ENCODE measurements at regions not wholly inside any gene's neighbourhood (a gene's known extent, or its start where the extent isn't known, plus 50 kb on each side); places are given as distances from the start of the nearest gene placed in this dataset.

DNA sequence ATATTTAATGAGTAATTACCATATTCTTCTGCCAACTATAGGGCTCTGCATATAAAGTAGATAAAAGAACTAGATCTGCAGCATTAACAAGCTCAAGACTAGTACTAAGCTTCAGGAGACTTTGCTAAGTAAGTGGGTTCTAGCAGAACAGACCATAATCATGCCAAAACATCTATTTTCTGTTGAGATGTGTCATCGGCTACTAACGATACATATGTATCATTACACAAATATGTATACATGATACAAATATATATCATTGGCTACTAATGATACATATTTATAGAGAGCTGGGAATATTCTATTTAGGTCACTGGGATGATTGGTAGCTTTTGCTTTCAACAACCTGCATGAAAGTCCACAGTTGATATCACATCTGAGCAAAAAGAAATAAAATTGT is 185.8 kb upstream of the DCBLD2 start:
- no peak for DNase-seq

DNA sequence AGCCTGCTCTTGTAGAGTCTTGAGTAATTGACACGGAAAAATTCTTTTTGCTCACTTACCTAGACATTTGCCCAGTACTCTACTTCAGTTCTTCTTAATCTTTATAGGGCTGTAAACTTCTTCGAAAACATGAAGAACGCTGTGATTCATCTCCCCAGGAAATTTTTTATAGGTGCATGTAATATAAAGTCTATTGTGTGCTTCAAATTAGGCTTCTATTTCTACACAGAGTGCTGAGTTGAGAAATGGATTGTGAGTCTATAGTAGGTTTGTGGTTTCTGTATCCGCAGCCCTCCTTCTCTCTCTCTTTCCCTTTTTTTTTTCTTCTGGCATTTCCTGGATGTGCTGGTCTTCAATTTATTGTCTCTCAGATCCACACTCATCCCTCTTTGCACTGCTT is 183.3 kb upstream of the DCBLD2 start:
- no peak for DNase-seq

DNA sequence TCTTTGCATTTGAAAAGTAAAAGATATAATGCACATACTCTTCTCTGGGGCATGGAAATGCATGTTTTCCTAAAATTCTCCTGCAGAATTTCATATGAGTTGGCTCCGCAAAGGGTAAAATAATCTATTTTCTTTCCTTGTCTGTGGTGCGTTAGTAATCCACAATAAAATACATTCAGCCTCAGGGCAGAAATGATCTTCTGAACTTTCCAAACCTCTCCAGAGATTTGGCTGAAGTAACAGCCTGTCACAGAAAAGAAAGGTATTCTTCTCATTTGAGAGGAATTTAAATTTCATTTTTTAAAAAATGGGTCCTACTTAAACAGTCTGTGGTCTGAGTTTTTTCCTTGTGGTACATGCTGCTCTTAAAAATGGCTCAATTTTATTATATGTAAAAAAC is 182.7 kb upstream of the DCBLD2 start:
- no peak for DNase-seq

DNA sequence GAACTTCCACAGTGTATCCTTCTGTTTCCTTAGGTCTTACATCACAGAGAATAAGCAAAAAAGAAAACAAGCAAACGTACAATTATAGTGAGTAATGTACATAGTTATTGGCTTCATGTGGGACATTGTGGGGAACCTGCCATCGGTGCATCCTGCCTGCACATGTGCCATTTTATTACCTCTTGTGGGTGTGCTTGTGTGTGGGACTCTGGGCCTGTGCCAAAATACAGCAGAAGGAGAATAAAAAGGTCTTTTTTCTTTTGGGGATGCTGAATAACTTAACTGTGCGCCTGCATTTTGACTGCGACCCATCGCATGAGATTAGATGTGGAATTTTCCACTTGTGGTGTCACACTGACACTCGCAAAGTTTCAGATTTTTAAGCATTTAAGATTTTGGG is 169.6 kb upstream of the DCBLD2 start:
- DNase-seq: no peak

DNA sequence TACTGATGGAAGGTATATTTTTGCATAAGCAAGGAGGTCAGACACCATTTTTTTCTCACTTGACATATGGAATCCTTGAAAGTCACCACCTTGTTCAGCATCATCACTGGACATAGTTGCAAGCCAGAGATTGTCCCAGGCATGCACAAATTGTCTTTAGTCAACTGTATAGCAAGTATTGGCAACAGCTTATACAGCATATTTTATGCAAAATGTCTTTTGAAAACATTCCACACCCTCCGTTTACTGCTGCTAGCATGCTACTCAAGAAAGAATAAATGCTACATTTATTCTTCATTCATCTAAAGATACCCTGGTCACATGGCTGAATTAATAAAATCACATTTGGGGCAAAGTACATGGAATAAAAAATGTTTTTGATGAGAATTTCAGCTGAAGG is 168.5 kb upstream of the DCBLD2 start:
- no peak for DNase-seq

DNA sequence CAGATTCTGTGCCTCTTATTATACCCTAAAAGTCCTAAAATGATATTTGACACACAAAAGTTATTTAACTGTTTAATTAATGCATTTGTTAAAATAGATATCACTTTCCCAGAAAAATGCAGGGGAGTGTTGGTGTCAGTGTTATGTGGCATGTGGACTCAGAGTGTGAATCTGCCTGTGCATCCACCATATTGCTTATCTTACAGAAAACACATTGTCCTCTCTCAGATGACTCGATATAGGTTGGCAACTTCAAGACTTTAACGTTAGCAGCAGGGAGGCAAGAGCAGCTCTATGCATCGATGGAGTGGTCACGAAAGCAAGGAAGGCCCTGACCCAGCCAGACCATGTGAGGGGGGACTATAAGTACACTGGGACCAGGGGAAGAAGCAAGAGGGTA is 165.4 kb upstream of the DCBLD2 start:
- no peak for DNase-seq

DNA sequence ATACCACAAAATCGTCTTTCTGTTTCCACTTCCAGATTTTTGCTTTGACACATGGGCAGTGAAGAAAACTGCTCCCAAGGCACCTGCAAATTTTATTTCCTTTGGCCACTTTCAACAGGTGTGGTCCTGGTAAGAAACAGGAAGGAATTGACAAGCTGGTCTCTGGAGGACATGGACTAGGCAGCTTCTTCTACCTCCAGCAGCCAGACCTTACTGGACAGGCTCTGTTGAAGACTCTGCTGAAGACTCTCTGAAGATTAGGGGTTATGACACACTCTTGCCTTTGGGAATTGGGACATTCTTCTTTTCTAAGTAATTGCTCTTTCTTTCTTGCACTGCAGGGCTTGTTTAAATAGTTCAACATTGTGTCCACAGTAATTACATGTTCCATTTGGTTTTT is 147.7 kb upstream of the DCBLD2 start:
- DNase-seq: no peak

DNA sequence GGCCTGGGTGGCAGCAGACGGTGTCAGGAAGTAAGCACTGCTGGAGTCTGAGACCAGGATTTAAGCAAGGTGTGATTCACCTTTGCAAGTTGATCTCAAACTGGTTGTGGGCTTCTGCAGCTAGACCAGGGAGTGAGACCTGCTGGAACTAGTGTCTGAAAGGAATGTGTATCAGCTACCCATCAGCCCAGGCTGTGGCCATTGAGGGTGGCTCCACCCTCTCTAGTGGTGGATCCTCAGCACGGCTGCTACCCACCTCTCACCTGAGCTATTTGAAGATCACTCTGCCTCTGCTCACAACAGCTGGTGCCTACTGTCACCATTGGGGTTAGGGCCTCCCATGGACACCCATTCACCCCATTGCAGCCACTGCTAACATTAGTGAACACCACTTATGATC is 140.3 kb upstream of the DCBLD2 start:
- no peak for DNase-seq

DNA sequence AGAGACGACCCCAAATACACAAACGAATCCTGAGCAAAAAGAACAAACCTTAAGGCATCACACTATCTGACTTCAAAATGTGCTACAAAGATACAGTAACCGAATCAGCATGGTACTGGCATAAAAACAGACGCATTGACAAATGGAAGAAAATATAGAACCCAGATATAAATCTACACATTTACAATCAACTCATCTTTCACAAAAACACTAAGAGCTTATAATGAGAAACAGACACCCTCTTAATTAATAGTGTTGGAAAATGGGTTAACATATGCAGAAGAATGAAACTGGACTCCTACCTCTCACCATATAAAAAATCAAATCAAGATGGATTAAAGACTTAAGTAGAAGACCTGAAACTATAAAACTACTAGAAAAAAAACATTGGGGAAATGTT is 130.3 kb upstream of the DCBLD2 start:
- no peak for DNase-seq

DNA sequence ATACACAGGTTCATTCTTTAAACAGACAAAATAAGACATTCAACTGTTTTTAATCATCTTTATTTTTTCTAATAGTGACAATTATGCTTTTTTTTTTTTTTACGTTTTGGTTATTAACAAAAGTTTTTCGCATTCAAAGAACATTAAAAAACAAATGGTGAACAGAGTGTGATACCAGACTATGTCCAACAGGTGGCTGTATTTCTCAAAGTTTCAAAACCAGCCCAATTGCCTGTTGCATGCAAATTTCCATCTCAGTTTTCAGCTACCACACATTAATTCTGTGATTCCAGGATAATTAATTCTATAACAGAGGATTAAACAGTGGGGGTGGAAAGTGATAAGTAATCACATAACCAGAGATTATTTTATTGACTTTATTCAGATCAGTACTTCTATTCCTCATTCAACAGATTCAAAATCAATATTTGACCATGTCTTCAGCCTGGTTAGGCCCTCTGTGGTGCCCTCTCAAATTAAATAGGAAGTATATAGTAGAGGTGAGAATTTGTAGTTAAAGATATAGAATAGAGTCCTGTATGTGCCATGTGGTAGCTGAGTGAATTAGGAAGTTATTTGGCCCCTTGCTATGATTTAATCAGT is 122.2 kb upstream of the DCBLD2 start:
- peak; percentile 8 for DNase-seq

DNA sequence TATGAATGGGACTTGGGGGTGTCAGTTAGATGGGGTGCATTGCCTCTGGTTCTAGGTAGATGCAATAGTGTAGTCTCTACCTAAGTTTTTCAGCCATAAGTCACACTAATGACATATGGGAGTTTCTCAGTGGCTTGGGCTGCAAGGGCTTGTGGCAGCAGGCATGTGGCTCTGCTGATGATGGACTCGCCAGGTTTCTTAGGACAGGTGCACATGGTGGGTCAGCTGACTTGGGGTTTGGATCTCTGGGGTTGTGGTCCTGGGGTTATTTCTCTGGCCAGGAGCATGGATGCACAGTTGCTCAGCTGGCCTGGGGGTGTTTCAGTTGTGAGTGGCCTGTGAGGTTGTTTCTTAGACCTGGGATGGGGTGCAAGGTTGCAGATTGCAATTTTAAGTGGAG is 120.0 kb upstream of the DCBLD2 start:
- DNase-seq: no peak

DNA sequence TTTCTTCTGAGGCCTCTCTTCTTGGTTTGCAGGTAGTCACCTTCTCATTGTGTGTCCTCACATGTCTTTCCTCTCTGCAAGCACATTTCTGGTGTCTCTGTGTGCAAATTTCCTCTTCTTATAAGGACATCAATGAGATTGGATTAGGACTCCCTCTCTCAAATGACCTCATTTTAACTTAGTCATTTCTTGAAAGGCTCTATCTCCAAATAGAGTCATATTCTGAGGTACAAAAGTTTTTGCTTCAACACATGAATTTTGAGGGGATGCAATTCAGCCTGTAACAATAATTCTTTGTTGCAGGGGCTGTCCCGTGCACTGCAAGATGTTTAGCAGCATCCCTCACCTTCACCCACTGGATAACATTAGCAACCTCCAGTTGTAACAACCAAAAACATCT is 115.0 kb upstream of the DCBLD2 start:
- DNase-seq: no peak

DNA sequence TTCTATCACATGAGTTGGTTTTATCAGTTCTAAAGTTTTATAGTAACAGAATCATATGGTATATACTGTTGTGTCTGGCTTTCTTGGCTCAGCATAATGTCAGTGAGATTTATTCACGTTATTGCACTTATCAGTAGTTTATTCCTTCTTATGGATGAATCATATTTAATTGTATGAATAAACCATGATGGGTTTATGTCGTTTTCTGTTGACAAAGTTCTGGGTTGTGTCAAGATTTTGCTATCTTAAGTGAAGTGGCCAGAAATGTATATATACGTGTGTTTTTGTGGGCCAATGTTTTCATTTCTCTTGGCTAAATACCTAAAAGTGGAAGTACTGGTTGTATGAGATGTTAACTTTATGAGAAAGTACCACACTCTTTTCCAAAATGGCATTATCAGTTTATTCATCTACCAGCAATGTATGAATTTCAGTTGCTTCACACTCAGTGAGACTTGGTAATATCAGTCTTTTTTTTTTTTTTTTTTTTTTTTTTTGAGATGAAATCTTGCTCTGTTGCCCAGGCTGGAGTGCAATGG is 112.4 kb upstream of the DCBLD2 start:
- DNase-seq: no peak

DNA sequence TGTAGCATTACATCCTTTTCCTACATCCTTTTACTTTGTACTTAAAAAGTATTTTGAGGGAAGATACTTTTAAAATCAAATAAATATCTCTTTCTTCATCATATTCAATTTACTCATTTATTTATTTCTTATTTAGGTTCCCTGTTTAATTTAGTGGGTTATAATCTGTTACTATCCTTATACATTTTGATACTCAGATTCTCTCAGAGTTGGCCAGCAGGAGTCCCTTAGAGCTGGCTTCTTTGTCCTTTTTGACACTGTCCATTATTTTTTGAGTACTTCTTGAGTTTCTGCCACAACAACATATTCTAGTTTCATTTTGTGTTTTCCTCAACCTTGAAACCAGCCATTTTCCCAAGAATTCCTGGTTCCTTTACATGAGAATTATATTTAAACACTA is 111.6 kb upstream of the DCBLD2 start:
- DNase-seq: no peak

DNA sequence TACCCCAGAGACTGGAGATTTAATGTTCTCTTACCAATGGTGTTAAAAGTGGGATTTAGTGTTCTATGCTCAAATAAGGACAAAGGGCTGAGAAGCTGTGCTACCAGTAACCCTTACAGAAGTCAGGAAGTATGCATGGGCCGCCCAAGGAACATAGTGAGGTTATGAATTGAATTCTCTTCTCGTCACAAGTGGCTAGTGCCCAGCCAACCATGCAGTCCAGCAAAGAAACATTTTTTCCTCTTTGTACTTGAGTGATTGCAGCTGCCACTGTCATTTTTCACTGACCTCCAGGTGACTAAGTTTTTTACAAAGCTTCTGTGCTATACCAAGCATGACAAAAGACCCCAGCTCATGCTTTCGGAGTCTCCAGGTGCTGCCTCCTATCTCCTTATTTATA is 110.6 kb upstream of the DCBLD2 start:
- DNase-seq: no peak

DNA sequence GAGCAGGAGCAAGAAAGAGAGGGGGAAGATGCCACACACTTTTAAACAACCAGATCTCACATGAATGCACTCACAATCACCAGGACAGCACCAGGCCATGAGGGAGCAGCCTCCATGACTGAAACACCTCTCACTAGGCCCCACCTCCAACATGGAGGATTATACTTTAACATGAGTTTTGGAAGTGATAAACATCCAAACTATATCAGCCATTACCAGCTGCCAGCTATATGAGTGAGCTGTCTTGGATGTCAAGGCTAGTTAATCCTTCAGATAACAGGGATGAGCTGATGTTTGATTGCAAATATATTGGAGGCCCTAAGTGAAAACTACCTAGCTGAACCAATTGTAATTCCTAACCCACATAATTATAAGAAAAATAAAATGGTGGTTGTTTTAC is 108.4 kb upstream of the DCBLD2 start:
- no peak for DNase-seq

DNA sequence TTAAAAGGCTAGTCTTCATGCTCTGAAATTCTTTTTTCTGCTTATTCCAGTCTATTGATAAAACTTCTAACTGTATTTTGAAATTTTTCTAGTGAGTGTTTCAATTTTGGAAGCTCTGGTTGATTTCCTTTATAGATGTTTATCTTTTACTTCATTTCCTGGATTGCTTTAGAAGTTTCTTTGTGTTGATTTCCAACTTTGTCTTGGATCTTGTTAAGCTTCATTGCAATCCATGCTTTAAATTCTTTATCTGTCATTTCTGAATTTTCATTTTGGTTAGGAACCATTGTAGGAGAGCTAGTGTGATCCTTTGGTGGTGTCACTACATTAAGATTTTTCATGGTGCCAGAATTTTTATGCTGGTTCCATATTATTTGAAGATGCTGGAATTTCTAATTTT is 105.2 kb upstream of the DCBLD2 start:
- no peak for DNase-seq

DNA sequence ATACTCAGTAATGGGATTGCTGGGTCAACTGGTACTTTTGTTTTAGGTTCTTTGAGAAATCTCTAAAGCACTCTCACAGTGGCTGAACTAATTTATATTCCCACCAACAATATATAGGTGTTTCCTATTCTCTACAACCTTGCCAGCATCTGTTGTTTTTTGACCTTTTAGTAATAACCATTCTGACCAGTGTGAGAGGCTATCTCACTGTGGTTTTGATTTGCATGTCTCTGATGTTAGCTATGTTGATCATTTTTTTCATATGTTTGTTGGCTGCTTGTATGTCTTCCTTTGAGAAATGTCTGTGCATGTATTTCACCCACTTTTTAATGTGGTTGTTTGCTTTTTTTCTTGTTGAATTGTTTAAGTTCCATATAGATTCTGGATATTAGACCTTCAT is 98.2 kb upstream of the DCBLD2 start:
- DNase-seq: no peak

DNA sequence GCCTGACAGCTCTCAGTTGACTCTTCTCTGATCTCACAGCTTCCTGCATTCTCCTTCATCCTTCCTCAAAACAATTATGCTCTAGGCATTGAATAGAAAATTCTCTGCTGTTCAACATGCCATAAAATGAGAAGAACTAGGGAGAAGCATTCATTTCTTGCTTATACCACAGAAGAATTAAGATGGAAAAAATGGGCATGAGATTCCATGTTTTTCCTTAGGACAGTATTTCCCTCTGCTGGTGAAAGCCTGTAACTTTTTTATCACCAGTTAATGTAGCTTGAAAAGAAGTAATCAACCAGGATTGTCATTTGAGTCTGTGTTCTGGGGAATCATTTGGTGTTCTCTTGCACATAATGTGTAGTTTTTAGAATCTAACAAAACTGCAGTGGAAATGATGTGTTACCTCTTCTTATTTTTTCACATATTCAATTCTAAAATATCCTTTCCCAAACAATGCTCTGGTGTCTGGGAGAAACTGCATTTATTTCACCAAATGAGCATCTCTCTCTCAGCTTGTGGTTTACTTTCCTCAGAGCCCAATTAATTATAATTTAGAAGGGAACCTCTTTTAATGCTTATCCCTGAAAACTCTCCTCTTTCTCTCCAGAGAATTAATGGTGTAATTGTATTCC is 92.8 kb upstream of the DCBLD2 start:
- no peak for DNase-seq

DNA sequence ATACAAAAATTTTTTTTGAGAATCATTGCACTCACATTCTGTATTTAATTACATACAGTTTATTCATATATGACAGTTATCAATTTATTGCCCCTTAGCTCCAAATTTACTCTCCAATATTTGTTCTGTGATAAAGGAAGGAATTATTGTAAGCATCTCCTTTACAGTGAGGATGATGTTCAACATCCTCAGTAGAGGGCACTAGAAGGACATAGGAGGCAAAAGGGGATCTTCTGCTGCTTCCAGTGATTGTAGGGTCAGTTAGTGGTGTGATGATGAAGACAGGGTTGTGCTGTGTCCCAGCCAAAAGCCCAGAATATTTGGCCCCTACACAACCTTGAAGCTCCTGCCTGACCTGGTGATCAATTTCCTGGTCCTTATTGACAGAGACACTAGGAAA is 89.9 kb upstream of the DCBLD2 start:
- DNase-seq: no peak

DNA sequence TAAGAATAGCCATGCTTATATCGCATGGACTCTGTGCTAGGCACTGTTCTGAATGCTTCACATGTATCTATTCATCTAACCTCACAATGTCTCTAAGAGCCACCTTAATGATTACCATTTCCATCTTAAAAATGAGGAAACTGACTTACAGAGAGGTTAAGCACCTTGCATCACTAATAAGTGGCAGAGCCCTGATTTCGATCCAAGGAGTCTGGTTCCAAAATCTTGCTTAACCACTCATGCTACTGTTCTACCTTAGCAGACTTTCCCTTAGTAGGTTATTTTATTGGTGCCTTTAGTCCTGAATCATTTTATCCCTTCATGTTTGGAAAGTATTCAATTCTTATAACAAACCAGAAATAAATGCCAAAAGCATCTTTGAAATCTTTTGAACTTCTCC is 89.2 kb upstream of the DCBLD2 start:
- no peak for DNase-seq

DNA sequence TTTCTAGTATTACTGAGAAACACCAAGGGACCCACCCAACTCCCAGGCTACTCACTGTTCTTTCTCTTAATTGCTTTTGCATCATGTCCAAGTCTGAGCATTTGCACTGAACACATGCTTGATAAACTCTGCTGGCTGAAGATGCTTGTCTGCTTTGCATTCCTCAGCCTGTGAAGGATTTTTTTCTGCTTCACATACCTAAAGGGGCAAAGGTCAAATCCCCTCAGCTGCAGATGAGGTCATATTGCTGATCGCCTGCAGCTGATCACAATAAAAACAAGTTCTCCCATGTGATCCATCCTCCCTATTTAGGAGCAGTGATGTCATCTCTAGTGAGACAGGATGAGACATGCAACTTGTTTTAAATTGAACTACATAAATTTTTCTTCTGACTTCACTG is 84.6 kb upstream of the DCBLD2 start:
- DNase-seq: no peak

DNA sequence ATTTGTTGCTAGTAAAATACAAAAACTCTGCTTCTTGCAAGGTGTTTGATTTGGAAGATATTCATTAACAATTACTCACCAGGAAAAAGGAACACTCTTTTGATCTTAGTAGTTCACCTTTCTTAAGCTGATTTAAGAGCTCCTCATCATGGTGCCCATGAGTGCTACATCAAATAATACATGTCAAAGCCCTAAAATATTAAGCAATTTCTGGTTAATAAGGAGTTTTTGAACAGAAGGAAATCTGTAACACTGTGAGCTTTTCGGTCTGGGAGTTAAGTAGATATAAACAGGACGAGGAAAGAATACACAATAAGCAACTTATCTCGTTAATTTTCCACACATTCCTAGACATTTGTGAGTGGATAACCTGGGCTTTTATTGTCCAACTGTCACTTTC is 83.9 kb upstream of the DCBLD2 start:
- DNase-seq: no peak

DNA sequence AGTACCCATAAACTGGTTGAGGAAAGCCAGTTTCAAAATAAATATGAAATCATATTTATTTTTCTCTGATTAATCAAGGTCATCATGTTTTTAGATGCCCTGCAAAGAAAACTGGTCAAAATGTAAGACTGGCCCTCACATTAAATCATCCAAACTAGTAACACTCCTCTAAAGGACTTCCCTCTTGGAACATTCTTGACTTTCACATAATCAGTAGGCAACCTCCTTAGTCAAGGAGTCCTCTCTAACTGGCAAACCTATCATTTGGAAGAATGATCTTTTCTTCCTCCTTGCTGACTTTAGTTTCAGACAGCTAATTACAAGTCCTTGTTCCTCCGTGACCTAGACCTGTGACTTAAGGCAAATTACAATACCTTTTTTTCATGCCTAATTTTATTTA is 82.5 kb upstream of the DCBLD2 start:
- DNase-seq: no peak

DNA sequence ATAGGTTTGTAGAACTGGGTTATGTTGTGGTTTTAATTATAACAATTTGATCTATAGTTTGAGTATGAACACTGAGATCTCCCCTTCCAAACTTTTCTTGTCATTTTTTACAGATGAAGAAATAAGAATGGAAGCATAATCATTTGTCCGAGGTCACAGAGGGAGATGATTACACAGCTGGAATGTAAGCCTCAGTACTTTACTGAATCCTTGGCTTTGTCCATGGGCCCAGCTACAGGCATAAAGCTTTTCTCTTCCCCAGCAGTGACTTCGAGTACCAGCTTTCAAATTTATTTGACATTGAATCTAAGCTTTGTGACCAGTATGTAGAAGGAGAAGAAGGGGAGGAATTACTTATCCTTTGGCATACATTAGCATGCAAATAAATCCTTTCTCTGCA is 80.9 kb upstream of the DCBLD2 start:
- DNase-seq: no peak

Data from inflammatory macrophage treated with lipopolysaccharide for 4 hours (primary cell).